ENCODE measurements at regions not wholly inside any gene's neighbourhood (a gene's known extent, or its start where the extent isn't known, plus 50 kb on each side); places are given as distances from the start of the nearest gene placed in this dataset.

GRCh38 chr4:14646831-14647230 is 355.4 kb upstream of the CPEB2 start:
- Histone ChIP-seq H3K9me3 (ENCODE audit: control insufficient read depth, insufficient read depth, low read length) (peaks cover 2% of the 10 kb centered on the region; the same call in 1 of the 2 replicates), H3K27ac (ENCODE audit: low read depth, low read length) (no peak overlapping the region), H3K27me3 (ENCODE audit: control insufficient read depth, insufficient read depth, low read length) (no peaks in the 10 kb centered on the region), H3K4me3 (ENCODE audit: low read depth, low read length) (no peak overlapping the region)
- ChIA-PET POLR2A (no interaction called here), CTCF (no interaction called here)
- no peak for DNase-seq (ENCODE audit: low read depth, low spot score)
- no peak for TF ChIP-seq CTCF (IDR thresholded peaks at IDR 0.05; ENCODE audit: low read depth, low read length)

GRCh38 chr4:14650127-14650526 is 352.2 kb upstream of the CPEB2 start:
- ChIA-PET CTCF (no interaction called here), POLR2A (no interaction called here)
- DNase-seq (ENCODE audit: low read depth, low spot score), result no peak

GRCh38 chr4:14652522-14652921 is 349.8 kb upstream of the CPEB2 start:
- no peak for DNase-seq (ENCODE audit: low read depth, low spot score)
- Histone ChIP-seq H3K4me3 (ENCODE audit: low read depth, low read length) (no peak overlapping the region), H3K27ac (ENCODE audit: low read depth, low read length) (no peak overlapping the region), H3K9me3 (ENCODE audit: control insufficient read depth, insufficient read depth, low read length) (peaks cover 5% of the 10 kb centered on the region; the same call in 1 of the 2 replicates), H3K27me3 (ENCODE audit: control insufficient read depth, insufficient read depth, low read length) (no peaks in the 10 kb centered on the region)
- CTCF ChIA-PET, result no interaction called here
- TF ChIP-seq CTCF (IDR thresholded peaks at IDR 0.05; ENCODE audit: low read depth, low read length), result no peak
- POLR2A ChIA-PET, result no interaction called here

More at GRCh38 chr4:14650127-14650526, 352.2 kb upstream of the CPEB2 start:
- Histone ChIP-seq H3K27ac (ENCODE audit: low read depth, low read length) (no peak overlapping the region), H3K27me3 (ENCODE audit: control insufficient read depth, insufficient read depth, low read length) (no peaks in the 10 kb centered on the region), H3K4me3 (ENCODE audit: low read depth, low read length) (no peak overlapping the region), H3K9me3 (ENCODE audit: control insufficient read depth, insufficient read depth, low read length) (peaks cover 2% of the 10 kb centered on the region; the same call in 1 of the 2 replicates)
- TF ChIP-seq CTCF (IDR thresholded peaks at IDR 0.05; ENCODE audit: low read depth, low read length), result no peak

- Histone ChIP-seq H3K27ac (ENCODE audit: low read depth, low read length) (no peak overlapping the region), H3K4me3 (ENCODE audit: low read depth, low read length) (no peak overlapping the region), H3K27me3 (ENCODE audit: control insufficient read depth, insufficient read depth, low read length) (no peaks in the 10 kb centered on the region), H3K9me3 (ENCODE audit: control insufficient read depth, insufficient read depth, low read length) (peaks cover 5% of the 10 kb centered on the region; the same call in 1 of the 2 replicates)
- CTCF ChIA-PET, result no interaction called here
- POLR2A ChIA-PET, result no interaction called here
- no peak for TF ChIP-seq CTCF (IDR thresholded peaks at IDR 0.05; ENCODE audit: low read depth, low read length)
- no peak for DNase-seq (ENCODE audit: low read depth, low spot score)
These were observed 348.9 kb upstream of the CPEB2 start for GRCh38 chr4:14653338-14653737.

- no peak overlapping the region for H3K27ac ChIP-seq (ENCODE audit: low read depth, low read length)
- CTCF ChIA-PET, result no interaction called here
- no peaks in the 10 kb centered on the region for H3K27me3 ChIP-seq (ENCODE audit: control insufficient read depth, insufficient read depth, low read length)
- H3K9me3 ChIP-seq (ENCODE audit: control insufficient read depth, insufficient read depth, low read length), result peaks cover 3% of the 10 kb centered on the region; the same call in 1 of the 2 replicates
- TF ChIP-seq CTCF (IDR thresholded peaks at IDR 0.05; ENCODE audit: low read depth, low read length), result no peak
- H3K4me3 ChIP-seq (ENCODE audit: low read depth, low read length), result no peak overlapping the region
- POLR2A ChIA-PET, result no interaction called here
- no peak for DNase-seq (ENCODE audit: low read depth, low spot score)
These were observed 343.0 kb upstream of the CPEB2 start for GRCh38 chr4:14659286-14659685.
